B cell (primary cell): ENCODE measurements at regions not wholly inside any gene's neighbourhood (a gene's known extent, or its start where the extent isn't known, plus 50 kb on each side); places are given as distances from the start of the nearest gene placed in this dataset.
"Not testable (repeated sequence)": the region's sequence is repeated elsewhere in the genome, so short reads cannot be mapped to it uniquely, and the experiment has no call there.

ENCODE experiments used
- ATAC-seq: fragments of 200-7000 bp; cut with Tn5 transposase; one replicate; pipeline ENCODE4 v1.10.0; 2021; ENCODE audit warnings: low read depth, mild to moderate bottlenecking, moderate number of reproducible peaks, moderate library complexity
- CTCF ChIA-PET: fragments of 350-600 bp; sonication (Branson Sonifier 250); formaldehyde crosslinking; loops from one replicate; lab custom pipeline; 2021; ENCODE audit warnings: antibody characterized with exemption, inconsistent platforms; lab: Charles Lee
- POLR2A ChIA-PET: fragments of 350-600 bp; sonication (Branson Sonifier 250); formaldehyde crosslinking; loops from one replicate; lab custom pipeline; 2021; ENCODE audit warnings: antibody characterized with exemption; lab: Charles Lee
- DNase-seq: peaks from one replicate; pipeline ENCODE4 v3.0.0; 2013
- H2AFZ ChIP-seq: 2 replicates; pipeline ENCODE4 v1.6.1; 2012; ENCODE audit warnings: mild to moderate bottlenecking, low read depth, low read length; ENCODE audit not compliant: insufficient read depth, poor library complexity, severe bottlenecking
- H3K27ac ChIP-seq, 2 donors: 1 replicate in 1 of 2; 2 replicates in 1 of 2; pipeline ENCODE4 v1.5.1; 2012 to 2013; ENCODE audit warnings: low read length in 2 of 2, mild to moderate bottlenecking in 2 of 2, moderate library complexity in 1 of 2
- H3K27me3 ChIP-seq, 4 experiments: fragments of 200-600 bp in 1 of 4; sonication (generic) in 1 of 4; replicated peaks in 1 of 4; 1 replicate in 2 of 4; 2 replicates in 2 of 4; pipeline versions ENCODE4 v1.6.1 to v1.7.0; 2013 to 2016; ENCODE audit warnings: low read length in 3 of 4, mild to moderate bottlenecking in 2 of 4, mixed read lengths in 1 of 4, moderate library complexity in 1 of 4; ENCODE audit not compliant: insufficient read depth in 4 of 4, control insufficient read depth in 3 of 4; ENCODE audit errors: control extremely low read depth in 1 of 4
- H3K36me3 ChIP-seq, 2 experiments: replicated peaks in 1 of 2; 1 replicate in 1 of 2; 2 replicates in 1 of 2; pipeline versions ENCODE4 v1.6.1 to v1.7.1; 2013; ENCODE audit warnings: low read length in 1 of 2; ENCODE audit not compliant: insufficient read depth in 2 of 2, control insufficient read depth in 1 of 2; ENCODE audit errors: control extremely low read depth in 1 of 2, extremely low read depth in 1 of 2
- H3K4me1 ChIP-seq, 2 donors: fragments of 200-600 bp in 1 of 2; sonication (generic) in 1 of 2; 1 replicate in 1 of 2; 2 replicates in 1 of 2; pipeline versions ENCODE4 v1.5.1 to v1.6.1; 2013 to 2017; ENCODE audit warnings: low read length in 2 of 2; ENCODE audit not compliant: control insufficient read depth in 2 of 2, insufficient read depth in 2 of 2
- H3K4me2 ChIP-seq: replicated peaks from 2 replicates; pipeline ENCODE3; 2012; ENCODE audit warnings: mild to moderate bottlenecking, low read depth, low read length; ENCODE audit not compliant: poor library complexity, severe bottlenecking
- H3K4me3 ChIP-seq, 5 experiments: fragments of 200-600 bp in 1 of 5; sonication (generic) in 1 of 5; 1 replicate in 3 of 5; 2 replicates in 2 of 5; pipeline versions ENCODE4 v1.5.1 to v1.7.0; 2011 to 2016; ENCODE audit warnings: low read length in 4 of 5, mild to moderate bottlenecking in 4 of 5, low read depth in 2 of 5, control low read depth in 1 of 5, moderate library complexity in 1 of 5; ENCODE audit not compliant: insufficient read depth in 1 of 5; ENCODE audit errors: control extremely low read depth in 1 of 5, extremely low read depth in 1 of 5
- H3K79me2 ChIP-seq: fragments of 200-600 bp; sonication (generic); one replicate; pipeline ENCODE4 v1.6.0; 2016; ENCODE audit warnings: low read length; ENCODE audit not compliant: control insufficient read depth, insufficient read depth
- H3K9ac ChIP-seq: fragments of 200-600 bp; sonication (generic); 2 replicates; pipeline ENCODE4 v1.6.1; 2017; ENCODE audit warnings: mild to moderate bottlenecking, low read length, moderate library complexity
- H3K9me3 ChIP-seq, 3 donors: one replicate each; pipeline versions ENCODE4 v1.6.1 to v1.7.1; 2013; ENCODE audit warnings: low read length in 2 of 3; ENCODE audit not compliant: control insufficient read depth in 2 of 3, insufficient read depth in 1 of 3; ENCODE audit errors: control extremely low read depth in 1 of 3
- H4K20me1 ChIP-seq: 2 replicates; pipeline ENCODE4 v1.6.0; 2012; ENCODE audit warnings: mild to moderate bottlenecking, low read length; ENCODE audit not compliant: insufficient read depth, control insufficient read depth, poor library complexity, severe bottlenecking
- H3K27ac Mint-ChIP-seq: one replicate; pipeline ENCODE4 v1.8.0; 2021; ENCODE audit warnings: mixed read lengths
- H3K27me3 Mint-ChIP-seq: one replicate; pipeline ENCODE4 v1.8.0; 2021; ENCODE audit warnings: mixed read lengths
- H3K4me1 Mint-ChIP-seq: one replicate; pipeline ENCODE4 v1.8.0; 2021; ENCODE audit warnings: mixed read lengths
- H3K4me3 Mint-ChIP-seq: one replicate; pipeline ENCODE4 v1.8.0; 2021; ENCODE audit warnings: mixed read lengths
- H3K9me3 Mint-ChIP-seq: one replicate; pipeline ENCODE4 v1.8.0; 2022; ENCODE audit warnings: mixed read lengths; ENCODE audit not compliant: insufficient read depth
- CTCF ChIP-seq: fragments of 200-600 bp; IDR thresholded peaks from one replicate; pipeline ENCODE4 v1.8.0; 2022; ENCODE audit warnings: antibody characterized with exemption, mild to moderate bottlenecking
- EZH2 ChIP-seq: IDR thresholded peaks from 2 replicates; pipeline ENCODE4 v1.6.1; 2012; ENCODE audit warnings: borderline replicate concordance, low read depth, mild to moderate bottlenecking, moderate library complexity, low read length; ENCODE audit not compliant: insufficient read depth, poor library complexity, severe bottlenecking
- WGBS: methylation state at CpG from one replicate; pipeline ENCODE4 v1.1.5; 2013; ENCODE audit warnings: missing lambda C conversion rate; ENCODE audit not compliant: insufficient coverage; 5-methylcytosine and 5-hydroxymethylcytosine counted together
- intact Hi-C: fragments of 100-400 bp; cut with micrococcal nuclease; formaldehyde crosslinking; loops from one replicate; pipeline ENCODE4 v1.10.0; 2022

GRCh38 chr20:53664121-53664520 is 70.5 kb upstream of the ZNF217 start:
- CTCF ChIA-PET: interaction anchor here (0.7 kb wide), 2 partner anchors 54 to 73 kb away, joined by 3 read pairs; no protein-coding TSS in a partner anchor
- H3K27ac Mint-ChIP-seq: peak overlapping the region; percentile 53

GRCh38 chr20:53663521-53663920 is 69.9 kb upstream of the ZNF217 start:
- H3K79me2 ChIP-seq, H4K20me1 ChIP-seq, H3K4me3 Mint-ChIP-seq, H3K27ac Mint-ChIP-seq, H3K27ac ChIP-seq, H3K9me3 Mint-ChIP-seq, H3K27me3 Mint-ChIP-seq, ATAC-seq, H2AFZ ChIP-seq, DNase-seq, CTCF ChIA-PET, H3K4me3 ChIP-seq, H3K9me3 ChIP-seq, H3K9ac ChIP-seq, H3K4me2 ChIP-seq, H3K36me3 ChIP-seq, H3K27me3 ChIP-seq: not testable (repeated sequence)
- intact Hi-C loops: loop anchor here (5.0 kb wide), 2 partner anchors 44 to 74 kb away; no protein-coding TSS in a partner anchor
- peaks cover 30% of the 10 kb centered on the region for H3K4me1 Mint-ChIP-seq
- POLR2A ChIA-PET: interaction anchor here (0.6 kb wide), 1 partner anchor 119 kb away, joined by 3 read pairs; no protein-coding TSS in a partner anchor
- WGBS: 100% methylated on average over 4 of the region's 5 CpGs
- peaks cover 20 to 28% of the 10 kb centered on the region in 2 donors for H3K4me1 ChIP-seq

More at GRCh38 chr20:53664121-53664520, 70.5 kb upstream of the ZNF217 start:
- ATAC-seq (no peak), DNase-seq (no peak)
- peak overlapping the region; percentile 30 for H2AFZ ChIP-seq
- no peaks in the 10 kb centered on the region for H4K20me1 ChIP-seq
- H3K9me3 ChIP-seq: peaks cover 0 to 7% (median 0%) of the 10 kb centered on the region in 3 donors
- H3K4me3 ChIP-seq: no peak overlapping the region
- H3K36me3 ChIP-seq: no peaks in the 10 kb centered on the region
- no peak overlapping the region for H3K9ac ChIP-seq
- TF ChIP-seq CTCF (no peak), EZH2 (no peak)
- H3K27me3 ChIP-seq: no peaks in the 10 kb centered on the region
- no peak overlapping the region for H3K4me2 ChIP-seq
- WGBS: no CpG with 5 or more reads among the region's 4 CpGs
- H3K79me2 ChIP-seq: no peaks in the 10 kb centered on the region
- POLR2A ChIA-PET: interaction anchor here (0.6 to 0.7 kb wide), 2 partner anchors 18 to 118 kb away, joined by 3 to 4 read pairs; no protein-coding TSS in a partner anchor
- Mint-ChIP-seq H3K4me1 (peaks cover 29% of the 10 kb centered on the region), H3K9me3 (no peaks in the 10 kb centered on the region), H3K4me3 (no peak overlapping the region), H3K27me3 (no peaks in the 10 kb centered on the region)
- intact Hi-C loops: loop anchor here (5.0 kb wide), 2 partner anchors 43 to 73 kb away; no protein-coding TSS in a partner anchor
- peaks cover 20 to 25% of the 10 kb centered on the region in 2 donors for H3K4me1 ChIP-seq
- H3K27ac ChIP-seq: peak overlapping the region in 1 of 2 donors; percentile 36
